ENCODE measurements at regions not wholly inside any gene's neighbourhood (a gene's known extent, or its start where the extent isn't known, plus 50 kb on each side); places are given as distances from the start of the nearest gene placed in this dataset.

- no peaks in the 10 kb centered on the region for H3K27me3 Mint-ChIP-seq
- H3K4me3 Mint-ChIP-seq = no peak overlapping the region
- H3K9ac ChIP-seq (ENCODE audit: low read length) = no peak overlapping the region
- DNase-seq (no peak), ATAC-seq (ENCODE audit: low read depth) (no peak)
- no CpG with 5 or more reads among the region's 3 CpGs for WGBS (ENCODE audit: insufficient coverage)
- intact Hi-C loops (cut with micrococcal nuclease) = no loop called here
- no peaks in the 10 kb centered on the region for H3K79me2 ChIP-seq (ENCODE audit: control insufficient read depth, insufficient read depth, low read length)
- no peaks in the 10 kb centered on the region for H3K9me3 Mint-ChIP-seq (ENCODE audit: insufficient read depth)
- H3K4me1 Mint-ChIP-seq = peaks cover 30% of the 10 kb centered on the region
- no peaks in the 10 kb centered on the region for H4K20me1 ChIP-seq (ENCODE audit: control insufficient read depth, insufficient read depth, low read length, poor library complexity, severe bottlenecking)
- no peaks in the 10 kb centered on the region for H3K9me3 ChIP-seq (ENCODE audit: control extremely low read depth in 1 of 3, control insufficient read depth in 2 of 3, insufficient read depth in 1 of 3, low read length in 2 of 3)
- no peak overlapping the region for H3K4me3 ChIP-seq (ENCODE audit: control extremely low read depth in 1 of 5, extremely low read depth in 1 of 5, insufficient read depth in 1 of 5, low read depth in 2 of 5, low read length in 4 of 5)
- ChIA-PET CTCF (interaction anchor here (1.2 kb wide), 1 partner anchor 21 kb away, joined by 4 read pairs; no protein-coding TSS in a partner anchor), POLR2A (no interaction called here)
- no peak overlapping the region for H3K27ac Mint-ChIP-seq
- no peak for TF ChIP-seq CTCF (IDR thresholded peaks at IDR 0.05)
- no peak for TF ChIP-seq EZH2 (IDR thresholded peaks at IDR 0.05; ENCODE audit: borderline replicate concordance, insufficient read depth, low read depth, low read length, poor library complexity, severe bottlenecking)
- no peak overlapping the region for H3K4me2 ChIP-seq (replicated peaks; ENCODE audit: low read depth, low read length, poor library complexity, severe bottlenecking)
- no peak overlapping the region for H2AFZ ChIP-seq (ENCODE audit: insufficient read depth, low read depth, low read length, poor library complexity, severe bottlenecking)
- H3K27ac ChIP-seq (ENCODE audit: low read length in 2 of 2) = no peak overlapping the region
- no peaks in the 10 kb centered on the region for H3K36me3 ChIP-seq (replicated peaks in 1 of 2; ENCODE audit: control extremely low read depth in 1 of 2, control insufficient read depth in 1 of 2, extremely low read depth in 1 of 2, insufficient read depth in 2 of 2, low read length in 1 of 2)
- no peaks in the 10 kb centered on the region for H3K27me3 ChIP-seq (replicated peaks in 1 of 4; ENCODE audit: control extremely low read depth in 1 of 4, control insufficient read depth in 3 of 4, insufficient read depth in 4 of 4, low read length in 3 of 4)
- H3K4me1 ChIP-seq (ENCODE audit: control insufficient read depth in 2 of 2, insufficient read depth in 2 of 2, low read length in 2 of 2) = peaks cover 23 to 24% of the 10 kb centered on the region in 2 donors
Measured at GRCh38 chr12:24381790-24382189, 432.3 kb upstream of the SOX5 start.

- H3K27ac Mint-ChIP-seq = no peak overlapping the region
- ChIA-PET CTCF (no interaction called here), POLR2A (no interaction called here)
- no peaks in the 10 kb centered on the region for H3K27me3 ChIP-seq (replicated peaks in 1 of 4; ENCODE audit: control extremely low read depth in 1 of 4, control insufficient read depth in 3 of 4, insufficient read depth in 4 of 4, low read length in 3 of 4)
- no peak overlapping the region for H3K9ac ChIP-seq (ENCODE audit: low read length)
- H2AFZ ChIP-seq (ENCODE audit: insufficient read depth, low read depth, low read length, poor library complexity, severe bottlenecking) = no peak overlapping the region
- TF ChIP-seq EZH2 (IDR thresholded peaks at IDR 0.05; ENCODE audit: borderline replicate concordance, insufficient read depth, low read depth, low read length, poor library complexity, severe bottlenecking) = no peak
- TF ChIP-seq CTCF (IDR thresholded peaks at IDR 0.05) = no peak
- peaks cover 32% of the 10 kb centered on the region for H3K4me1 Mint-ChIP-seq
- H3K27me3 Mint-ChIP-seq = no peaks in the 10 kb centered on the region
- H3K9me3 ChIP-seq (ENCODE audit: control extremely low read depth in 1 of 3, control insufficient read depth in 2 of 3, insufficient read depth in 1 of 3, low read length in 2 of 3) = no peaks in the 10 kb centered on the region
- H3K79me2 ChIP-seq (ENCODE audit: control insufficient read depth, insufficient read depth, low read length) = no peaks in the 10 kb centered on the region
- ATAC-seq (ENCODE audit: low read depth) (no peak), DNase-seq (no peak)
- no peak overlapping the region for H3K4me3 ChIP-seq (ENCODE audit: control extremely low read depth in 1 of 5, extremely low read depth in 1 of 5, insufficient read depth in 1 of 5, low read depth in 2 of 5, low read length in 4 of 5)
- H3K36me3 ChIP-seq (replicated peaks in 1 of 2; ENCODE audit: control extremely low read depth in 1 of 2, control insufficient read depth in 1 of 2, extremely low read depth in 1 of 2, insufficient read depth in 2 of 2, low read length in 1 of 2) = no peaks in the 10 kb centered on the region
- intact Hi-C loops (cut with micrococcal nuclease) = loop anchor here (5.0 kb wide), 1 partner anchor 217 kb away; no protein-coding TSS in a partner anchor
- H3K4me1 ChIP-seq (ENCODE audit: control insufficient read depth in 2 of 2, insufficient read depth in 2 of 2, low read length in 2 of 2) = peaks cover 23 to 24% of the 10 kb centered on the region in 2 donors
- no peaks in the 10 kb centered on the region for H3K9me3 Mint-ChIP-seq (ENCODE audit: insufficient read depth)
- peak overlapping the region in 1 of 2 donors; percentile 58 for H3K27ac ChIP-seq (ENCODE audit: low read length in 2 of 2)
- H4K20me1 ChIP-seq (ENCODE audit: control insufficient read depth, insufficient read depth, low read length, poor library complexity, severe bottlenecking) = no peaks in the 10 kb centered on the region
- no peak overlapping the region for H3K4me2 ChIP-seq (replicated peaks; ENCODE audit: low read depth, low read length, poor library complexity, severe bottlenecking)
- H3K4me3 Mint-ChIP-seq = peak overlapping the region; percentile 5
- 94% methylated on average over 2 of the region's 5 CpGs for whole genome bisulfite sequencing (ENCODE audit: insufficient coverage)
Measured at GRCh38 chr12:24379861-24380521, 430.5 kb upstream of the SOX5 start.
